Mesenchymal stem cell (in vitro differentiated cells and primary cell): ENCODE measurements at regions not wholly inside any gene's neighbourhood (a gene's known extent, or its start where the extent isn't known, plus 50 kb on each side); places are given as distances from the start of the nearest gene placed in this dataset.
A peak's percentile ranks its signal among the peaks of the same experiment; 100 is the strongest.

Experiments used
- DNase-seq: peaks from one replicate; pipeline ENCODE4 v3.0.0-alpha.2; 2013
- H2AFZ ChIP-seq: one replicate; pipeline ENCODE4 v1.6.1; 2013; ENCODE audit warnings: low read depth, mild to moderate bottlenecking, control low read depth, inconsistent platforms, low read length, moderate library complexity
- H2AK5ac ChIP-seq: 2 replicates; pipeline ENCODE4 v1.6.1; 2013; ENCODE audit warnings: low read length, moderate library complexity, mild to moderate bottlenecking, inconsistent platforms; ENCODE audit not compliant: severe bottlenecking
- H2BK120ac ChIP-seq: one replicate; pipeline ENCODE4 v1.6.1; 2013; ENCODE audit warnings: low read depth, mild to moderate bottlenecking, inconsistent platforms, low read length, moderate library complexity
- H2BK12ac ChIP-seq, 2 experiments: one replicate each; pipeline ENCODE4 v1.6.1; 2013; ENCODE audit warnings: inconsistent platforms in 2 of 2, low read length in 2 of 2, mild to moderate bottlenecking in 2 of 2, moderate library complexity in 2 of 2, control low read depth in 1 of 2
- H2BK15ac ChIP-seq: one replicate; pipeline ENCODE4 v1.6.1; 2013; ENCODE audit warnings: mild to moderate bottlenecking, low read depth, inconsistent platforms; ENCODE audit not compliant: poor library complexity, severe bottlenecking
- H2BK5ac ChIP-seq: 2 replicates; pipeline ENCODE4 v1.6.1; 2013; ENCODE audit warnings: low read depth, mild to moderate bottlenecking, low read length, control low read depth, inconsistent platforms; ENCODE audit not compliant: poor library complexity, severe bottlenecking
- H3K14ac ChIP-seq, 2 experiments: one replicate each; pipeline ENCODE4 v1.6.1; 2013; ENCODE audit warnings: inconsistent platforms in 2 of 2, low read length in 2 of 2, control low read depth in 1 of 2, mild to moderate bottlenecking in 1 of 2, moderate library complexity in 1 of 2
- H3K18ac ChIP-seq, 2 experiments: one replicate each; pipeline ENCODE4 v1.6.1; 2013; ENCODE audit warnings: inconsistent platforms in 2 of 2, low read length in 2 of 2, control low read depth in 1 of 2, low read depth in 1 of 2, mild to moderate bottlenecking in 1 of 2
- H3K23ac ChIP-seq, 2 experiments: one replicate each; pipeline ENCODE4 v1.6.1; 2013; ENCODE audit warnings: inconsistent platforms in 2 of 2, low read length in 2 of 2, mild to moderate bottlenecking in 2 of 2, moderate library complexity in 2 of 2, control low read depth in 1 of 2
- H3K27ac ChIP-seq: 2 replicates; pipeline ENCODE4 v1.5.1; 2013; ENCODE audit warnings: mild to moderate bottlenecking, moderate library complexity, low read length, control low read depth, inconsistent platforms; ENCODE audit not compliant: poor library complexity, severe bottlenecking
- H3K27me3 ChIP-seq, 2 experiments: 2 replicates each; pipeline versions ENCODE4 v1.6.1 to v1.7.0; 2013; ENCODE audit warnings: low read length in 2 of 2, mild to moderate bottlenecking in 2 of 2, moderate library complexity in 2 of 2, control low read depth in 1 of 2, inconsistent platforms in 1 of 2; ENCODE audit not compliant: control insufficient read depth in 1 of 2, insufficient read depth in 1 of 2
- H3K36me3 ChIP-seq, 2 experiments: 2 replicates each; pipeline versions ENCODE4 v1.6.1 to v1.7.0; 2013; ENCODE audit warnings: low read length in 2 of 2, control low read depth in 1 of 2, inconsistent platforms in 1 of 2, low read depth in 1 of 2, mild to moderate bottlenecking in 1 of 2; ENCODE audit not compliant: insufficient read depth in 2 of 2, control insufficient read depth in 1 of 2
- H3K4ac ChIP-seq, 2 experiments: one replicate each; pipeline ENCODE4 v1.6.1; 2013; ENCODE audit warnings: inconsistent platforms in 2 of 2, low read length in 2 of 2, mild to moderate bottlenecking in 2 of 2, moderate library complexity in 2 of 2, control low read depth in 1 of 2, low read depth in 1 of 2
- H3K4me1 ChIP-seq: 2 replicates; pipeline ENCODE4 v1.6.1; 2013; ENCODE audit warnings: low read depth, low read length, control low read depth; ENCODE audit not compliant: control insufficient read depth, insufficient read depth
- H3K4me2 ChIP-seq: 2 replicates; pipeline ENCODE4 v1.6.1; 2013; ENCODE audit warnings: low read length, mild to moderate bottlenecking, inconsistent platforms; ENCODE audit not compliant: poor library complexity, severe bottlenecking
- H3K4me3 ChIP-seq, 2 experiments: 2 replicates each; pipeline versions ENCODE4 v1.5.1 to v1.7.0; 2013; ENCODE audit warnings: low read length in 2 of 2, mild to moderate bottlenecking in 2 of 2, control low read depth in 1 of 2, low read depth in 1 of 2; ENCODE audit not compliant: insufficient read depth in 1 of 2
- H3K79me1 ChIP-seq: replicated peaks from 2 replicates; pipeline ENCODE4 v1.6.1; 2013; ENCODE audit warnings: mild to moderate bottlenecking, control low read depth, low read length, inconsistent platforms; ENCODE audit not compliant: poor library complexity, severe bottlenecking
- H3K9ac ChIP-seq: 2 replicates; pipeline ENCODE4 v1.7.0; 2013; ENCODE audit warnings: mild to moderate bottlenecking, low read length, moderate library complexity
- H3K9me3 ChIP-seq: 2 replicates; pipeline ENCODE4 v1.7.0; 2013; ENCODE audit warnings: mild to moderate bottlenecking, low read length; ENCODE audit not compliant: control insufficient read depth
- H4K8ac ChIP-seq: one replicate; pipeline ENCODE4 v1.6.1; 2013; ENCODE audit warnings: inconsistent platforms, mild to moderate bottlenecking, low read length, moderate library complexity
- H4K91ac ChIP-seq: one replicate; pipeline ENCODE4 v1.6.1; 2013; ENCODE audit warnings: mild to moderate bottlenecking, low read length, inconsistent platforms
- WGBS: methylation state at CpG from one replicate; pipeline ENCODE4 v1.1.7; 2013; ENCODE audit warnings: mixed read lengths; 5-methylcytosine and 5-hydroxymethylcytosine counted together

- Histone ChIP-seq H2AK5ac (no peak overlapping the region), H4K8ac (no peak overlapping the region), H3K27me3 (no peaks in the 10 kb centered on the region), H2BK15ac (no peak overlapping the region), H2BK12ac (no peak overlapping the region), H3K23ac (no peak overlapping the region), H3K4ac (no peak overlapping the region), H3K79me1 (no peaks in the 10 kb centered on the region), H3K27ac (no peak overlapping the region), H4K91ac (no peak overlapping the region), H3K4me3 (no peak overlapping the region), H3K18ac (no peak overlapping the region), H3K36me3 (no peaks in the 10 kb centered on the region), H2BK120ac (no peak overlapping the region), H3K14ac (no peak overlapping the region), H2AFZ (no peak overlapping the region), H3K4me1 (peaks cover 1% of the 10 kb centered on the region), H3K9ac (no peak overlapping the region), H3K4me2 (no peak overlapping the region), H3K9me3 (no peaks in the 10 kb centered on the region), H2BK5ac (no peak overlapping the region)
- 68% methylated on average over 1 of the region's 1 CpG for WGBS
- no peak for DNase-seq
Observed at GRCh38 chr5:57988813-57989212, 471.1 kb downstream of the PLK2 start.

- Histone ChIP-seq H2AK5ac (no peak overlapping the region), H3K4ac (no peak overlapping the region), H2AFZ (no peak overlapping the region), H3K9me3 (no peaks in the 10 kb centered on the region), H2BK5ac (no peak overlapping the region), H3K18ac (no peak overlapping the region), H3K4me2 (no peak overlapping the region), H4K91ac (no peak overlapping the region), H4K8ac (no peak overlapping the region), H3K9ac (no peak overlapping the region), H2BK12ac (no peak overlapping the region), H3K23ac (no peak overlapping the region), H3K36me3 (no peaks in the 10 kb centered on the region), H3K14ac (no peak overlapping the region), H2BK15ac (no peak overlapping the region), H3K27me3 (no peaks in the 10 kb centered on the region), H3K4me3 (no peak overlapping the region), H3K79me1 (no peaks in the 10 kb centered on the region), H2BK120ac (no peak overlapping the region), H3K4me1 (peaks cover 1% of the 10 kb centered on the region), H3K27ac (no peak overlapping the region)
- WGBS = no CpG with 5 or more reads among the region's 1 CpG
- no peak for DNase-seq
Observed at GRCh38 chr5:57987552-57987951, 472.3 kb downstream of the PLK2 start.

- no peaks in the 10 kb centered on the region for H3K79me1 ChIP-seq
Observed at GRCh38 chr5:57986761-57987341, 473.0 kb downstream of the PLK2 start.

DNA sequence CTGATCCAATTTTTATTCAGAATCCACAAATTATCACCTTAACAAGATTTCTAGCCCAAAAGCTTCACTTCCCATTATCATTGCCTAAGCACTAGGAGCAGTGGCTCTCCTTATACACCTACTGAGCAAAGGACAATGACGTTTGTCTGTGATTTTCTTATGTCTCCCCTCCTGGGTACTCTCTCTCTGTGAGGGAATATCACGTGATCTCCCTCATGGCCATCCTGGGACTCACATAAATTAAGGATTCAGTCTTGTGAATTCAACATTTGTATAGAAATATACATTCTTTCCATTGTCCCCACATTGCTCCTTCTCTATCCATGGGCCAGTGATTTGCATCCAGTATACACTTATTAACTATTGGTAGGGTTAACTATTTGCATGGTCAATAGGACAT lies 476.5 kb downstream of the PLK2 start:
- H2BK5ac ChIP-seq = no peak overlapping the region
- no peak overlapping the region for H2AK5ac ChIP-seq
- no peaks in the 10 kb centered on the region for H3K27me3 ChIP-seq
- no peak overlapping the region for H4K91ac ChIP-seq
- H3K4ac ChIP-seq = no peak overlapping the region
- H3K4me2 ChIP-seq = no peak overlapping the region
- H2BK120ac ChIP-seq = no peak overlapping the region
- no peaks in the 10 kb centered on the region for H3K79me1 ChIP-seq
- H3K9ac ChIP-seq = no peak overlapping the region
- H3K18ac ChIP-seq = no peak overlapping the region
- no peaks in the 10 kb centered on the region for H3K9me3 ChIP-seq
- H2BK12ac ChIP-seq = no peak overlapping the region
- H3K27ac ChIP-seq = no peak overlapping the region
- H3K14ac ChIP-seq = no peak overlapping the region
- no peak overlapping the region for H3K23ac ChIP-seq
- WGBS = 0% methylated on average over 1 of the region's 2 CpGs
- no peak overlapping the region for H2AFZ ChIP-seq
- DNase-seq = no peak
- H3K4me1 ChIP-seq = peaks cover under 1% of the 10 kb centered on the region
- H3K4me3 ChIP-seq = no peak overlapping the region
- no peaks in the 10 kb centered on the region for H3K36me3 ChIP-seq
- H4K8ac ChIP-seq = no peak overlapping the region
- H2BK15ac ChIP-seq = no peak overlapping the region

More at GRCh38 chr5:57986761-57987341, 473.0 kb downstream of the PLK2 start:
- H3K4me1 ChIP-seq = peaks cover 1% of the 10 kb centered on the region
- no peak overlapping the region for H2BK120ac ChIP-seq
- no peak overlapping the region for H2BK5ac ChIP-seq
- H3K4ac ChIP-seq = no peak overlapping the region
- no peak overlapping the region for H3K23ac ChIP-seq
- no peak overlapping the region for H3K4me2 ChIP-seq
- no peaks in the 10 kb centered on the region for H3K36me3 ChIP-seq
- H2BK12ac ChIP-seq = no peak overlapping the region
- H3K14ac ChIP-seq = no peak overlapping the region
- H2AK5ac ChIP-seq = no peak overlapping the region
- H3K9me3 ChIP-seq = no peaks in the 10 kb centered on the region
- no peaks in the 10 kb centered on the region for H3K27me3 ChIP-seq
- H2AFZ ChIP-seq = no peak overlapping the region
- peak; percentile 42 for DNase-seq
- H3K27ac ChIP-seq = no peak overlapping the region
- H4K91ac ChIP-seq = no peak overlapping the region
- no peak overlapping the region for H2BK15ac ChIP-seq
- H3K9ac ChIP-seq = no peak overlapping the region
- no peak overlapping the region for H3K18ac ChIP-seq
- no peak overlapping the region for H3K4me3 ChIP-seq
- no peak overlapping the region for H4K8ac ChIP-seq
